ENCODE measurements at regions not wholly inside any gene's neighbourhood (a gene's known extent, or its start where the extent isn't known, plus 50 kb on each side); places are given as distances from the start of the nearest gene placed in this dataset.

- no peak for DNase-seq
These were observed 240.1 kb upstream of the PHYHIPL start for GRCh38 chr10:58936364-58936763.

- no peak for DNase-seq
These were observed 239.0 kb upstream of the PHYHIPL start for GRCh38 chr10:58937423-58937822.

- no peak for DNase-seq
These were observed 233.7 kb upstream of the PHYHIPL start for GRCh38 chr10:58942724-58943123.

- no peak for DNase-seq
These were observed 233.1 kb upstream of the PHYHIPL start for GRCh38 chr10:58943256-58943890.

- no peak for DNase-seq
These were observed 232.5 kb upstream of the PHYHIPL start for GRCh38 chr10:58943960-58944359.

- no peak for DNase-seq
These were observed 228.1 kb upstream of the PHYHIPL start for GRCh38 chr10:58948303-58948702.

GRCh38 chr10:58950618-58951017 lies 225.8 kb upstream of the PHYHIPL start:
- DNase-seq, result no peak

GRCh38 chr10:58951087-58951486 lies 225.4 kb upstream of the PHYHIPL start:
- DNase-seq, result no peak

GRCh38 chr10:58951746-58952145 lies 224.7 kb upstream of the PHYHIPL start:
- DNase-seq, result no peak

GRCh38 chr10:58952162-58952601 lies 224.3 kb upstream of the PHYHIPL start:
- DNase-seq, result no peak

- DNase-seq, result peak in 1 of 2 experiments; percentile 20
These were observed 223.5 kb upstream of the PHYHIPL start for GRCh38 chr10:58952747-58953466.

- DNase-seq, result no peak
These were observed 222.3 kb upstream of the PHYHIPL start for GRCh38 chr10:58954178-58954577.

- no peak for DNase-seq
These were observed 220.8 kb upstream of the PHYHIPL start for GRCh38 chr10:58955615-58956014.

GRCh38 chr10:58956926-58957325 lies 219.5 kb upstream of the PHYHIPL start:
- DNase-seq, result no peak

GRCh38 chr10:58957517-58957916 lies 218.9 kb upstream of the PHYHIPL start:
- DNase-seq, result no peak

GRCh38 chr10:58963101-58963534 lies 213.3 kb upstream of the PHYHIPL start:
- DNase-seq, result no peak

- DNase-seq, result no peak
These were observed 212.7 kb upstream of the PHYHIPL start for GRCh38 chr10:58963723-58964124.

- no peak for DNase-seq
These were observed 210.6 kb upstream of the PHYHIPL start for GRCh38 chr10:58965855-58966254.

- DNase-seq, result no peak
These were observed 208.7 kb upstream of the PHYHIPL start for GRCh38 chr10:58967551-58968388.

GRCh38 chr10:58968389-58968755 lies 208.1 kb upstream of the PHYHIPL start:
- no peak for DNase-seq

GRCh38 chr10:58969576-58969975 lies 206.9 kb upstream of the PHYHIPL start:
- no peak for DNase-seq

GRCh38 chr10:58970160-58970915 lies 206.1 kb upstream of the PHYHIPL start:
- no peak for DNase-seq

GRCh38 chr10:58971211-58971610 lies 205.2 kb upstream of the PHYHIPL start:
- DNase-seq, result no peak
